Mucosa of descending colon (tissue), 3 donors: ENCODE measurements at regions not wholly inside any gene's neighbourhood (a gene's known extent, or its start where the extent isn't known, plus 50 kb on each side); places are given as distances from the start of the nearest gene placed in this dataset.

ENCODE experiments used
- ATAC-seq: fragments of 200-7000 bp; cut with Tn5 transposase; one replicate; pipeline ENCODE4 v1.9.1; 2020; ENCODE audit warnings: mild to moderate bottlenecking, moderate library complexity
- DNase-seq, 3 donors: peaks; one replicate each; pipeline ENCODE4 v3.0.0-alpha.2; 2020
- H3K36me3 ChIP-seq: fragments of 200-600 bp; one replicate; pipeline ENCODE4 v1.8.0; 2021; ENCODE audit warnings: low read depth, mild to moderate bottlenecking
- H3K4me1 ChIP-seq: fragments of 200-600 bp; one replicate; pipeline ENCODE4 v1.8.0; 2021; ENCODE audit warnings: low read depth, mild to moderate bottlenecking
- H3K4me3 ChIP-seq: fragments of 200-600 bp; one replicate; pipeline ENCODE4 v1.8.0; 2021; ENCODE audit warnings: mild to moderate bottlenecking
- H3K9me3 ChIP-seq: fragments of 200-600 bp; one replicate; pipeline ENCODE4 v1.8.0; 2021; ENCODE audit warnings: mild to moderate bottlenecking
- CTCF ChIP-seq: fragments of 200-600 bp; IDR thresholded peaks from one replicate; pipeline ENCODE4 v1.8.0; 2022; ENCODE audit warnings: antibody characterized with exemption, mild to moderate bottlenecking
- intact Hi-C, 2 donors: fragments of 100-400 bp; cut with DNase I in 1 of 2; cut with micrococcal nuclease in 1 of 2; formaldehyde crosslinking; loops; one replicate each; pipeline versions ENCODE4 v1.11.0 to v1.11.1; 2022; cut with DNase I, micrococcal nuclease
- donor health status: DM: no; HTN: no; CAD: no; lungs with moderate emphysema.
- donor health status: DM: no; HTN: no; CAD: no.
- donor health status: DM: no; HTN: yes; CAD: no.

GRCh38 chr11:27201454-27202302 lies 161.1 kb downstream of the BBOX1 start:
- intact Hi-C loops: loop anchor here in 1 of 2 donors (5.0 kb wide), 1 partner anchor 91 kb away; no protein-coding TSS in a partner anchor
- peak; percentile 83 to 99 (median 85) for DNase-seq
- Histone ChIP-seq H3K4me1 (peaks cover 51% of the 10 kb centered on the region), H3K36me3 (no peaks in the 10 kb centered on the region), H3K4me3 (no peak overlapping the region), H3K9me3 (no peaks in the 10 kb centered on the region)
- TF ChIP-seq CTCF: no peak
- ATAC-seq: peak; percentile 85

- TF ChIP-seq CTCF: no peak
- peaks cover 48% of the 10 kb centered on the region for H3K4me1 ChIP-seq
- H3K36me3 ChIP-seq: no peaks in the 10 kb centered on the region
- no peak for DNase-seq
- no peaks in the 10 kb centered on the region for H3K9me3 ChIP-seq
- ATAC-seq: no peak
- intact Hi-C loops: loop anchor here in 1 of 2 donors (5.0 kb wide), 1 partner anchor 91 kb away; no protein-coding TSS in a partner anchor
- H3K4me3 ChIP-seq: no peak overlapping the region
Measured at GRCh38 chr11:27200779-27201453, 160.3 kb downstream of the BBOX1 start.

GRCh38 chr11:27196203-27196897 lies 155.7 kb downstream of the BBOX1 start:
- Histone ChIP-seq H3K4me3 (no peak overlapping the region), H3K4me1 (peaks cover 13% of the 10 kb centered on the region), H3K36me3 (no peaks in the 10 kb centered on the region), H3K9me3 (no peaks in the 10 kb centered on the region)
- DNase-seq (no peak), ATAC-seq (no peak)
- intact Hi-C loops: no loop called here
- no peak for TF ChIP-seq CTCF

- no peaks in the 10 kb centered on the region for H3K36me3 ChIP-seq
- peaks cover 8% of the 10 kb centered on the region for H3K4me1 ChIP-seq
- ATAC-seq (no peak), DNase-seq (no peak)
- H3K4me3 ChIP-seq: no peak overlapping the region
- TF ChIP-seq CTCF: no peak
- H3K9me3 ChIP-seq: no peaks in the 10 kb centered on the region
- intact Hi-C loops: no loop called here
Measured at GRCh38 chr11:27195837-27196202, 155.2 kb downstream of the BBOX1 start.

GRCh38 chr11:27194976-27195375 lies 154.4 kb downstream of the BBOX1 start:
- intact Hi-C loops: no loop called here
- Histone ChIP-seq H3K4me1 (no peaks in the 10 kb centered on the region), H3K9me3 (no peaks in the 10 kb centered on the region), H3K36me3 (no peaks in the 10 kb centered on the region), H3K4me3 (no peak overlapping the region)
- no peak for DNase-seq
- no peak for ATAC-seq
- no peak for TF ChIP-seq CTCF
